ENCODE measurements at regions not wholly inside any gene's neighbourhood (a gene's known extent, or its start where the extent isn't known, plus 50 kb on each side); places are given as distances from the start of the nearest gene placed in this dataset.
"Not testable (repeated sequence)": the region's sequence is repeated elsewhere in the genome, so short reads cannot be mapped to it uniquely, and the experiment has no call there.

DNA sequence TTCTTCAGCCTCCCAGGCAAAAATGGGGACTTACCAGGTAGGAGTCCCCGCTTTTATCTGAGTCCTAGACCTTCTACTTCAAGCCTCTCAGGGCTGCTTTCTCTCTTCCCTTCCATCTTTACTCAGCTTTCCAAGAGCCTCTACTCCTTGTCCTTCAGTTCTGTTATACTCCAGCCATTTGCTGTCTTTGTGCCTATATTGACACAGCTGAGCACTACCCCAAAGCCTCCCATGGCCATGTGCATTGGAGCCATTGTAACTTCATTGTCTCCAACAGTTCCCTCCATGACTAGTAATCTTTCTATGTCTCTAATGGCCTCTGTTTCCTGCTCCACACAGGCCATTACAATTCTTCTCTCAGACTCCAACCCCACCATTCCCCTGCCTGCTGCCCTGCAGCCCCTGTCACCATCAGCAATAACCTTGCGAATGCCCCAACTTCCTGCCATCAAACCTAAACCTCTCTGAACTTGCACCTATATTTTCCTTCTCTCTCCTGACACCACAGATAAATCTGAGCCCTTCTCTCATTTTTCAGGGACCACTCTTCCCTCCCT lies 77.9 kb upstream of the ADPGK start:
- no peak for DNase-seq

- DNase-seq, result no peak
Measured at GRCh38 chr15:72859757-72860145, 76.2 kb upstream of the ADPGK start.

GRCh38 chr15:72859017-72859756 lies 75.6 kb upstream of the ADPGK start:
- no peak for DNase-seq

GRCh38 chr15:72858205-72858604 lies 74.6 kb upstream of the ADPGK start:
- no peak for DNase-seq

GRCh38 chr15:72857331-72858063 lies 73.9 kb upstream of the ADPGK start:
- no peak for DNase-seq

GRCh38 chr15:72856549-72857040 lies 73.0 kb upstream of the ADPGK start:
- DNase-seq, result no peak

DNA sequence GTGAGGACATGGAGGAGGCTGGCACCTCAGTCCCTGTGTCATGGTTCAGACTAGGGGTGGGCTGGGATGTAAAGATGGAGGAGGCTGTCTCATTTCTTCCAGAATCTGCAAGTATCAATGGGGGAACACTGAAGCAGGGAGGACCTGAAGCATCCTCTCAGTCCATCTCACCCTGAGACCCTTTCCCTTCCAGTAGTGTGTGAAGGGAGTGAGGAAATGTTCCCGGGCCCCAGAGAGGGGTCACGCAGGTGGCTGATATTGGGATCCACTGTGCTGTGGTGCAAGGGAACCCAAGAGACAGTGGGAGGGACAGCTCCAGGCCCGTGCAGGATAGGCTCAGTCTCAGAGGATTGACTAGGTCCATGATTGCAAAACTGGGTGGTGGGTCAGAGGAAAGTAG lies 72.2 kb upstream of the ADPGK start:
- DNase-seq, result no peak

- DNase-seq, result no peak
Measured at GRCh38 chr15:72852273-72852672, 68.7 kb upstream of the ADPGK start.

GRCh38 chr15:72851586-72851985 lies 68.0 kb upstream of the ADPGK start:
- no peak for DNase-seq

GRCh38 chr15:72850833-72851232 lies 67.3 kb upstream of the ADPGK start:
- no peak for DNase-seq

GRCh38 chr15:72847806-72848205 lies 64.2 kb upstream of the ADPGK start:
- DNase-seq, result no peak

- no peak for DNase-seq
Measured at GRCh38 chr15:72847033-72847432, 63.5 kb upstream of the ADPGK start.

DNA sequence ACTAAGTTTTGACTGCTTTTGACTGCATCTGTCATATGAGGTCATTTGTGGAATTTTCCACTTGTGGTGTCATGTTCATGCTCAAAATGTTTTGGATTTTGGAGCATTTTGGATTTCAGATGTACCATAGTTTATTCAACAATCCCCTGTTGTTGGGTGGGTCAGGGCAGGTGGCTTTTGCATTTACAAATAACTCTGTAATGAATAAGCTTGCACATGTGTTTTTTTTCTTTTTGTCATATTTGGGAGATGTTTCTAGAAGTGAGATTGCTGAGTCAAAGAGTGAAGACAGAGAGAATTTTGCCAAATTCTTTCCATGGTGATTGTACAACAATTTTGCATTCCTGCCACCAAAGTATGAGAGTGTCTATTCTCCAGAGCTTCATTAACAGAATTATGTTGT lies 62.4 kb upstream of the ADPGK start:
- no peak for DNase-seq

GRCh38 chr15:72844067-72844466 lies 60.5 kb upstream of the ADPGK start:
- no peak for DNase-seq

DNA sequence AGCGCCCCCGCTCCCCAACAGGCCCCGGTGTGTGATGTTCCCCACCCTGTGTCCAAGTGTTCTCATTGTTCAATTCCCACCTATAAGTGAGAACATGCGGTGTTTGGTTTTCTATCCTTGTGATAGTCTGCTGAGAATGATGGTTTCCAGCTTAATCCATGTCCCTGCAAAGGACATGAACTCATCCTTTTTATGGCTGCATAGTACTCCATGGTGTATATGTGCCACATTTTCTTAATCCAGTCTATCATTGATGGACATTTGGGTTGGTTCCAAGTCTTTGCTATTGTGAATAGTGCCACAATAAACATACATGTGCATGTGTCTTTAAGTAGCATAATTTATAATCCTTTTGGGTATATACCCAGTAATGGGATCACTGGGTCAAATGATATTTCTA lies 59.8 kb upstream of the ADPGK start:
- DNase-seq, result not testable (repeated sequence)

- DNase-seq, result no peak
Measured at GRCh38 chr15:72840114-72840513, 56.6 kb upstream of the ADPGK start.

GRCh38 chr15:72838311-72838731 lies 54.8 kb upstream of the ADPGK start:
- no peak for DNase-seq

DNA sequence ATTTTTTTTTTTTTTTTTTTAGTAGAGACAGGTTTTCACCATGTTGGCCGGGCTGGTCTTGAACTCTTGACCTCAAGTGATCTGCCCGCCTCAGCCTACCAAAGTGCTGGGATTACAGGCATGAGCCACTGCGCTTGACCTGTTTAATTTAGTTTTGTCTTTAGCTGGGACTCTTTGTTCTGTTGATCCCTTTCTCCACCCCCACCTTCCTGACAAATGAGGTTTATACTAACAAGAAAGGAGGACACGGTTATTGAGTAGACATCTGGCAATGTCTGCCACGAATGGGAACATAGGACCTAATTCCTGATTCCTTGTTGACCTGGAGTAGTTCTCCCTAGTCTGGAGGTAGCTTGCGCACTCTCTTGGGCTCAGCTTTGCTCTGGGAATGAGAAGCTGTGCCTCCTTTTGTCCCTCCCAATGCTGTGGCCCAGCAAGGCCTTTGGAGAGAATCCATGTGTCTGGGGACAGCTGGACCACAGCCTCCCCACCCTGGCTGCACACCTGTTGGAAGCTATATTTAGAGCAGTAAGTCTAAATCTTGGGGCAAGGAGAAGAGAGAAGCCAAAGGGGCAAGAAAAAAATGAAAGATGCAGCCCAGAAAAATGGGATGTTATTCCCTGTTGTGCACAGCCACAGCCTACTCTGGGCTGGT lies 53.2 kb upstream of the ADPGK start:
- DNase-seq, result no peak

- DNase-seq, result peak; percentile 24
Measured at GRCh38 chr15:72835294-72835890, 51.8 kb upstream of the ADPGK start.

- DNase-seq, result no peak
Measured at GRCh38 chr15:72833561-72833960, 50.0 kb upstream of the ADPGK start.
